ENCODE measurements at regions not wholly inside any gene's neighbourhood (a gene's known extent, or its start where the extent isn't known, plus 50 kb on each side); places are given as distances from the start of the nearest gene placed in this dataset.

GRCh38 chr11:80173371-80174136, 732.7 kb upstream of the TENM4 start:
- no peak for FAIRE-seq
- Histone ChIP-seq H3K27me3 (ENCODE audit: control insufficient read depth, insufficient read depth, low read length) (no peaks in the 10 kb centered on the region), H3K36me3 (ENCODE audit: control insufficient read depth in 2 of 3, insufficient read depth in 3 of 3, low read length in 3 of 3) (no peaks in the 10 kb centered on the region), H3K9ac (ENCODE audit: low read length in 3 of 3) (no peak overlapping the region), H3K4me1 (ENCODE audit: control insufficient read depth in 2 of 3, insufficient read depth in 2 of 3, low read depth in 1 of 3, low read length in 3 of 3) (no peaks in the 10 kb centered on the region), H3K9me3 (ENCODE audit: control insufficient read depth in 2 of 3, insufficient read depth in 1 of 3, low read length in 3 of 3) (peaks cover 0 to 4% (median 0%) of the 10 kb centered on the region in 3 donors), H3K27ac (ENCODE audit: low read depth in 2 of 2, low read length in 2 of 2) (no peak overlapping the region), H3K4me3 (ENCODE audit: low read length in 3 of 3) (no peak overlapping the region)
- TF ChIP-seq CTCF (IDR thresholded peaks at IDR 0.05; ENCODE audit: borderline replicate concordance, extremely low read depth, insufficient read depth) = no peak
- intact Hi-C loops (cut with DNase I) = no loop called here
- DNase-seq = no peak

DNA sequence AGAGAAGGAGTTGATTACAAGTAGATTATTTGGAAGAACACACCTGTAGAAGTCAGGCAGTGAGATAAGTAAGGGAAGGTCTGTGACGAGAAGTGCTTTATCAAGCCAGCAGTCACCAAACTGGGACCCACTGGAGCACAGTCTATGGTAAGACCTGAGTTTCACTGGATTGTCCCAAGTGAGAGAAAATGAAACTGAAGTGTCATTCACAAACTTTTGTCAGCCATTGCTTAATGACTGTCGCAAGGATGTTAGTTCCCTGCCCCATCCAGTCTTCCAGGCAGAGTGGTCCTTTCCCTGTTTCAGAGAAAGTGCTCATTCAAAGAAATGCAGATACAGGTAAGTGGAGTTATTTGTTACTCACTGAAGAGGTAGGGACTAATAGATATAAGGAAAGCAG, 728.0 kb upstream of the TENM4 start:
- H3K27me3 ChIP-seq (ENCODE audit: control insufficient read depth, insufficient read depth, low read length) = no peaks in the 10 kb centered on the region
- TF ChIP-seq CTCF (IDR thresholded peaks at IDR 0.05; ENCODE audit: borderline replicate concordance, extremely low read depth, insufficient read depth) = no peak
- no peak for DNase-seq
- no peak for FAIRE-seq
- H3K9ac ChIP-seq (ENCODE audit: low read length in 3 of 3) = no peak overlapping the region
- H3K36me3 ChIP-seq (ENCODE audit: control insufficient read depth in 2 of 3, insufficient read depth in 3 of 3, low read length in 3 of 3) = no peaks in the 10 kb centered on the region
- no peaks in the 10 kb centered on the region for H3K4me1 ChIP-seq (ENCODE audit: control insufficient read depth in 2 of 3, insufficient read depth in 2 of 3, low read depth in 1 of 3, low read length in 3 of 3)
- no peak overlapping the region for H3K27ac ChIP-seq (ENCODE audit: low read depth in 2 of 2, low read length in 2 of 2)
- intact Hi-C loops (cut with DNase I) = no loop called here
- H3K9me3 ChIP-seq (ENCODE audit: control insufficient read depth in 2 of 3, insufficient read depth in 1 of 3, low read length in 3 of 3) = peaks cover 0 to 4% (median 0%) of the 10 kb centered on the region in 3 donors
- H3K4me3 ChIP-seq (ENCODE audit: low read length in 3 of 3) = no peak overlapping the region

DNA sequence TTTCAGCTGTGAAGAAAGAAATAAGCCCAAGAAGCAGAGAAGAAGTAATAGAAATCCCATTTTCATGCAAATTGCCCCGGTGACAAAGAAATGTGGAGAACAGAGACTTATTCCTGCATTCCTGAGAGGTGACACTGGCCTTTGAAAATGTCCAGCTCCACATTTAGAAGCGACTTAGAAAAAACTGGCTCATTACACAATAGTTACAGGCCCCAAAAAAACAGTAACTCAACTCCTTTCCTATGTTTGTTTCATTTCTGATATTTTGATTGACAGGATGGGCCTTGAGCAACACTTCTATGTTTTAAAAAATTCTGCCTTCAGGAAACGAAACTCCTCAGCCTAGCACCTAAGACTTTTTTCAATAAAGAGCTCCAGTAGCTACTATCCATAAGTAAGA, 726.9 kb upstream of the TENM4 start:
- H3K4me1 ChIP-seq (ENCODE audit: control insufficient read depth in 2 of 3, insufficient read depth in 2 of 3, low read depth in 1 of 3, low read length in 3 of 3) = no peaks in the 10 kb centered on the region
- TF ChIP-seq CTCF (IDR thresholded peaks at IDR 0.05; ENCODE audit: borderline replicate concordance, extremely low read depth, insufficient read depth) = no peak
- no peaks in the 10 kb centered on the region for H3K27me3 ChIP-seq (ENCODE audit: control insufficient read depth, insufficient read depth, low read length)
- H3K9ac ChIP-seq (ENCODE audit: low read length in 3 of 3) = no peak overlapping the region
- intact Hi-C loops (cut with DNase I) = no loop called here
- H3K36me3 ChIP-seq (ENCODE audit: control insufficient read depth in 2 of 3, insufficient read depth in 3 of 3, low read length in 3 of 3) = no peaks in the 10 kb centered on the region
- no peak overlapping the region for H3K4me3 ChIP-seq (ENCODE audit: low read length in 3 of 3)
- peaks cover 0 to 4% (median 0%) of the 10 kb centered on the region in 3 donors for H3K9me3 ChIP-seq (ENCODE audit: control insufficient read depth in 2 of 3, insufficient read depth in 1 of 3, low read length in 3 of 3)
- DNase-seq (peak in 1 of 5 donors; percentile 6), FAIRE-seq (no peak)
- no peak overlapping the region for H3K27ac ChIP-seq (ENCODE audit: low read depth in 2 of 2, low read length in 2 of 2)
